Neural progenitor cell (in vitro differentiated cells): ENCODE measurements at regions not wholly inside any gene's neighbourhood (a gene's known extent, or its start where the extent isn't known, plus 50 kb on each side); places are given as distances from the start of the nearest gene placed in this dataset.

ENCODE experiments used
- EZH2 ChIP-seq: fragments of 200-600 bp; sonication (generic); IDR thresholded peaks from 2 replicates; pipeline ENCODE4 v1.6.1; 2017; ENCODE audit warnings: antibody characterized with exemption, mild to moderate bottlenecking, moderate library complexity
- EZH2phosphoT487 ChIP-seq: fragments of 200-600 bp; sonication (generic); IDR thresholded peaks from 2 replicates; pipeline ENCODE4 v1.6.1; 2017; ENCODE audit warnings: antibody characterized with exemption
- TF ChIP-seq, protein P1 (sequence below): fragments of 200-600 bp; sonication (generic); IDR thresholded peaks from 2 replicates; pipeline ENCODE4 v1.5.1; 2017; ENCODE audit warnings: antibody characterized with exemption, mild to moderate bottlenecking

- no peak for TF ChIP-seq EZH2
- TF ChIP-seq, protein P1, sequence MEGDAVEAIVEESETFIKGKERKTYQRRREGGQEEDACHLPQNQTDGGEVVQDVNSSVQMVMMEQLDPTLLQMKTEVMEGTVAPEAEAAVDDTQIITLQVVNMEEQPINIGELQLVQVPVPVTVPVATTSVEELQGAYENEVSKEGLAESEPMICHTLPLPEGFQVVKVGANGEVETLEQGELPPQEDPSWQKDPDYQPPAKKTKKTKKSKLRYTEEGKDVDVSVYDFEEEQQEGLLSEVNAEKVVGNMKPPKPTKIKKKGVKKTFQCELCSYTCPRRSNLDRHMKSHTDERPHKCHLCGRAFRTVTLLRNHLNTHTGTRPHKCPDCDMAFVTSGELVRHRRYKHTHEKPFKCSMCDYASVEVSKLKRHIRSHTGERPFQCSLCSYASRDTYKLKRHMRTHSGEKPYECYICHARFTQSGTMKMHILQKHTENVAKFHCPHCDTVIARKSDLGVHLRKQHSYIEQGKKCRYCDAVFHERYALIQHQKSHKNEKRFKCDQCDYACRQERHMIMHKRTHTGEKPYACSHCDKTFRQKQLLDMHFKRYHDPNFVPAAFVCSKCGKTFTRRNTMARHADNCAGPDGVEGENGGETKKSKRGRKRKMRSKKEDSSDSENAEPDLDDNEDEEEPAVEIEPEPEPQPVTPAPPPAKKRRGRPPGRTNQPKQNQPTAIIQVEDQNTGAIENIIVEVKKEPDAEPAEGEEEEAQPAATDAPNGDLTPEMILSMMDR: no peak
- TF ChIP-seq EZH2phosphoT487: no peak
Observed at GRCh38 chr2:60140185-60140584, 413.3 kb downstream of the BCL11A start.
